NCI-H226 (cell line): ENCODE measurements at regions not wholly inside any gene's neighbourhood (a gene's known extent, or its start where the extent isn't known, plus 50 kb on each side); places are given as distances from the start of the nearest gene placed in this dataset.
"Not testable (repeated sequence)": the region's sequence is repeated elsewhere in the genome, so short reads cannot be mapped to it uniquely, and the experiment has no call there.

Experiments
- DNase-seq: peaks from one replicate; pipeline ENCODE4 v3.0.0-alpha.2; 2015

DNA sequence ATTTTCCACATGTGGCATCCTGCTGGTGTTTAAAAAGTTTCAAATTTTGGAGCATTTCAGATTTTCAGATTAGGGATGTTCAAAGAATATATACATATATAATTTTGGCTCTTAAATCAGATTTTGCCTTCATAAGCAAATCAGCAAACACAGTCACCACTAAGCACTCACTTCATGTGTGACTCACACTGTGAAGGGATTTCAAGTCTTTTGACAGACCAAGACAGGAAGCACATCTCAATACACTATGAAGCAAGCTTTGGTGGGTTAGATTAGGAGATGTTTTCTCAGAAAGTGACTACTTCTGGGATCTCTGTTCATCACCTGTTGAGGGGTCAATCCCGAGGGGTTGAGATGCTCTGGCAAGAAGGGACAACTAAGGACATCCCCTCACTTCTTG lies 227.8 kb upstream of the RBBP8 start:
- DNase-seq: peak; percentile 76

DNA sequence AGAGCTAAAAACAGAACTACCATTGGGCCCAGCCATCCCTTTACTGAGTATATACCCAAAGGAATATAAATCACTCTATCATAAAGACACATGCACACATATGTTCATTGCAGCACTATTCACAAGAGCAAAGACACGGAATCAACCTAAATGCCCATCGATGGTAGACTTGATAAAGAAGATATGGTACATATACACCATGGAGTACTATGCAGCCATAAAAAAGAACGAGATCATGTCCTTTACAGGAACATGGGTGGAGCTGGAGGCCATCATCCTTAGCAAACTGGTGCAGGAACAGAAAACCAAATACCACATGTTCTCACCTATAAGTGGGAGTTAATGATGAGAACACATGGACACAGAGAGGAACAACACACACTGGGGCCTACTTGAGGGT lies 227.1 kb upstream of the RBBP8 start:
- DNase-seq: not testable (repeated sequence)

DNA sequence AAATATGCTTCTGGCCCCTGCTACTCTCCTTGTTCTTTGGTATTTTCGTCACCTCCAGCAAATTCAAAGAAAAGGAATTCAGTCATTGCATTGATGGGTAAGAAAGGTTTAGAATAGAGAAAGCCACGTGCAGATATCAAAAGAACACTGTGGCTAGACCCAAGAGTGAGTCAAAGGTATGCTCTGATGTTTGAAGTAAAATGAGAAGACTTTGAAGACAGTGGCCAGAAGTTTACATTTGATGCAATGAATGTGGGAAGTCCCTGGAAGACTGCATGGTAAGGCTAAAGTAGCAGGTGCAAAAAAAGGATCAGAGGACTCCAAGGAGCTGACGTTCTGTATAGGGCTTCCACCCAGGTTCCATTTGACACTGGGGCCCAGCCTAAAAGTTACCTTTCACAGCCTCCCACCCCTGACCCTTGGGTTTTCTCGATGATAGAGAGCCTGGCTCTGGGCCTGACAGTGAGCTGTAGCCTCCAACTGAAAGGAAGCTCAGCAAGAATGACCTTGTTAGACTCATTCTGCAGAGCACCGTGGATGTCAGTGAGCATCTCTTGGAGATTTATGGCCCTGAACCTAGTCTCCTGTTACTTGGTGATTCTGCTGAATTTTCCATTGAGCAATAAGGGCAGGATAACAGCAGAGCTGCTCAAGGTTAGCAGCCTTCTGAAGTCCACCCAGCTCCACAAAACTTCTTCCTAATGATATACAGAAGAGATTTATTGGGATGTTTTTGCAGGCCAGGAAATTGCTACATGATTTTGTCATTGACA lies 223.7 kb upstream of the RBBP8 start:
- peak; percentile 70 for DNase-seq

DNA sequence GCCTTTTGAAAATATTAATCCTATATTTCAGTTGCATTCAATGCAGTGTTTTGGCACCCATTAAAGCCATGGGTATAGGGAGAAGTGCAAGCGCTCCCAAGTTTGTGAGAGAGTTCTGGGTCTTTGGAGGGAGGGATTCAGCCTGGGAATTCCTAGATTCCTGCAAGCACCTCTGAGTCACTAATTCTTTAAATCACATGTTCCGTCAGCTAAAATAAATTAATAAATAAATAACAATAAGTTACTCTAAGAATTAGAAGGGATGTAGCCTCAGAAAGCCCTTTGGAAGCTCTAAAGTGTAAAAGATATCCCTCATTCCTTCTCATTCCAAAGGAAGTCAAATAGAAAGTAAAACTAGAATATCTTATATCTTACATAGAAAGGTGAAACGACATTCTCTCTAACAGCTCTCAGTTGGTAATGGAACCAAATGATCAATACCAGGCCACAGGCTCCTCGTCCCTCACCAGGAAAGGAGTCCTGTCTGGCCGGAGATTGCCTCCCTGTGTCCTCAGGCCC lies 222.4 kb upstream of the RBBP8 start:
- DNase-seq: peak; percentile 41

DNA sequence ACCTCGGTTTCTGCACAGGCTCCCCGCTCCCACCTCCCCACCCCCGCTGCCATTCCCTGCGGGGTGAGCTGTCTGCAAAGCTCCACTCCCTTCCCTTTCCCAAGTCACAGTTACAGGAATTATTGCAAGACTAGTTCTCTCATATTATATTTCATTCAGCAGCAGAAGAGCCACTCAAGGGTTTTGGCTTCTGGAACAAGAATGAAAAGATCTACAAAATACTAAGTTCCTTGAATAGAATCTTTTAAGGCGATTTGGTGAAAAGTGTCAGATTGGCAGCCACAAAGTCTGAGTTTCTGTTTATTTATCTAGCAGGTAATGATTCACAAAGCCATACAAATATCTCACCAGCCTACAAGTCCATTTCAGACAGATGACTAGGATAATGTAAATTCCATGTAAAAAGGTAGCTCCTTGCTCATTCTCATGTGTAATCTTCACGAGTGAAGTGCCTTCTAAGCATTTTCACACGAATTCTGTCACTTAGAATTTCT lies 221.9 kb upstream of the RBBP8 start:
- DNase-seq: peak; percentile 79

DNA sequence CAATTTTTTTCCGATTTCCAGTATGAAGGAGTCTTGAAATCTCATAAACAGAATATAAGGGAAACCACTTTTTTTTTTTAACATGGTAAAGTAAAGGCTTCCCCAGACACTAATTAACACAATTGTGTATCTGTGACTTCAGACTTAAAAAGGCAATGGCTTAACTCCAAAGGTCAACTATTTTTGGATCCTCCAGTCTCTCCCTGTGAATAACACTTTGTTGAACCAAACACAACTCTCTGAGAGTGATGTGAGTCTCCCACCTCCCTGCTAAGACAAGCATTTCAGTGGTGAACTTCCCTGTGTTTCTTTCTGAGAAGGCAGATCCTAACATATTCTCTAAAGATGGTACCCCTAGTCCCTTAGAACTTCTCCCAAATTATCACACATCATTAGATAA lies 219.6 kb upstream of the RBBP8 start:
- DNase-seq: no peak

DNA sequence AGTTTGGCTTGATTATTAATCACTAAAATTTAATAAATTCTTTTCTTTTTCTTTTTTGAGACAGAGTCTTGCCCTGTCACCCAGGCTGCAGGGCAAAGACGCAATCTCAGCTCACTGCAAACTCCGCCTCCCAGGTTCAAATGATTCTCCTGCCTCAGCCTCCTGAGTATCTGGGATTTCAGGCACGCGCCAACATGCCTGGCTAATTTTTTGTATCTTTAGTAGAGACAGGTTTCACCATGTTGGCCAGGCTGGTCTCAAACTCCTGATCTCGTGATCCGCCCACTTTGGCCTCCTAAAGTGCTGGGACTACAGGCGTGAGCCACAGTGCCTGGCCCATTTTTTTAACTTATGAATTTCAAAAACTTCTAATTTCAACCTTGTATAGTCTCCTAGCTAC lies 215.6 kb upstream of the RBBP8 start:
- not testable (repeated sequence) for DNase-seq

DNA sequence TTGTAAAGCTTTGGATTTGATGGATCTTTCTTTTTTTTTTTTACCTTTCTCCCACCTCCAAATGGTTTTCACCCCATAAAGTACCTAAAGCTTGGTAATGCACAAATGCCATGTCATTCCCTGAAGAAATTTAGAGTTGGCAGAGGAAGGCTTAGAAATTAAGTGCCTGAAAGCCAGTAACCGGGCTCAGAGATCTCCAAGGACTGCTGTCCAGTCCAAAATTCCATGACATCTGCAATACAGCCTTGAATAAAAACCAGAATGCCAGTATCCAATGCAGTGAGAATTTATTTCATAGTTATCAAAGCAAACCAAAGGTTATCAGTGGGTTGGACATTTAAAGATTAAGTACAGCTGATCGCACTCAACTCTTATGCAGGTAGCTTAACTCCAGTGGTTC lies 209.9 kb upstream of the RBBP8 start:
- no peak for DNase-seq

DNA sequence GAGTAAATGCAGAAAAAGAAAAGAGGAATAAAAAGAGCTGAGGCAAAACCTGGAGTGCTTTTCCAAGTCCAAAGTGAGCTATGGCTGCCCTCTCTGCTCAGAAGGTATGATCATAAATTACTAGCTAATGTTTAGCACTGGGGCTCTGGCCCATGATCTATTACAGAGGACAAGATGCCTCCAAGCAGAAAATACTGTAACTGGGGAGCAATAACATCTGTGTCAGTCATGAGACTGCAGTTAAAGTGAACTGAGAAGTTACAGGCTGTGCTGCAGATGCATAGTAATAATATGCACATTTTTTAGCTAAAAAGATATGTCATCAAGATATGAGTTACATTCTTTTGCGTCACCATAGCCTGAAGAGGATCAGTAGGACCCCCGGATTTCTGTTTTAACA lies 209.4 kb upstream of the RBBP8 start:
- no peak for DNase-seq

DNA sequence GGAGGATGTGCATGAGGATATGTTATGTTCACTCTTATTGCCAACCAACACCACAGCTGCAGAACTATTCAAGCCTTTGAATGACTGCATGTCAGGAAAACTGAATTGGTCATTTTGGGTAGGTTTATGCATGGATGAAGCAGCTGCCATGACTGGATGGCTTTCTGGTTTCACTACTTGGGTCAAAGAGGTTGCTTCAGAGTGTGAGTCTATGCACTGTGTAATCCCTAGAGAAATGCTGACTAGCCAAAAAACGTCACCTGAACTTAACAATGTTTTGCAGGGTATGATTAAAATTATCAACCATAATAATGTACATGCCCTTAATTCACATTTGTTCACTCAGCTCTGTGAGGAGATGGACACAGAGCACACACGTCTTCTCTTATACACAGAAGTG lies 206.7 kb upstream of the RBBP8 start:
- no peak for DNase-seq

DNA sequence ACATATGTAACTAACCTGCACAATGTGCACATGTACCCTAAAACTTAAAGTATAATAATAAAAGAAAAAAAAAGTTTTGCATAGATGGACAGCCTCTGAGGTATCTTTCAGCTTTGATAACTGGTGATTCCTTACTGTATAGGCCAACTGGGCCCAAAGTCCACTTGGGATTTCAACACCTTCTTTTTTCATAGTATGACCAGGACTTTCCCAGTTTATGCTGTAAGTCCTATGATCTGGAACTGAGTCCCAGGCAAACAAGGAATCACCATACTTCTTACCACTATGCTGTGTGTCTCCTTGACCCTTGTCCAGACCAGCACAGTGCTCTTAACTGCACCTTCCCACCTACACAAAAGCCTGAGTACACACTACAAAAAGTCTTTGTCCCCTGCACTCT lies 205.1 kb upstream of the RBBP8 start:
- no peak for DNase-seq

DNA sequence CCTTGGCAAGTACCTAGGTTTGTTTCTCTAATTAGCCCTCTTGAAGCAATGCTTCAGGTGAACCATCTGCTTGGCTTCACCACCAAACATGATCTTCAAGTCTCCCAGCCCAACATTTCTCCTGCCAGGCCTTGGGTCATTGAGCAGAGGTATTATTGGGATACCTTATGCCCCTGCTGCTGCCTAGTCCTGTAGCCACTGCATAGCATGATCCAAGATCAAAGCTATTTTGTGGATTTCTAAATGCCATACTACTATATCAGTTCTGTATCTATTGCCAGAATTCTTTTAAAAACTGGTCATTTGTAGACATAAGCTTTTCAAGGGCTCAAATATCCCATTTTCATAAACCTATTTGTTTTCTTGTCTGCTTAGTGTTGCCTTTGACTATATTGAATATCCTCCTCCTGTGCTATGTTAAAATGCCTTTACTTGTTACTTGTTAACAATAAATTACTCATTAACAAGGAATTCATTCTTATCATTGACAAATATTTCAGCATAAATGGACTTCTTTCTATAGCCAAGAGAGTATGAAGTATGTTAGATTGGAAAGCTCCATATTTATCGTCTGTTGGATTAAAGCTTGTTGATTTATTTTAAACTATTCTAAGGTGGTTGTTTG lies 204.5 kb upstream of the RBBP8 start:
- DNase-seq: no peak

DNA sequence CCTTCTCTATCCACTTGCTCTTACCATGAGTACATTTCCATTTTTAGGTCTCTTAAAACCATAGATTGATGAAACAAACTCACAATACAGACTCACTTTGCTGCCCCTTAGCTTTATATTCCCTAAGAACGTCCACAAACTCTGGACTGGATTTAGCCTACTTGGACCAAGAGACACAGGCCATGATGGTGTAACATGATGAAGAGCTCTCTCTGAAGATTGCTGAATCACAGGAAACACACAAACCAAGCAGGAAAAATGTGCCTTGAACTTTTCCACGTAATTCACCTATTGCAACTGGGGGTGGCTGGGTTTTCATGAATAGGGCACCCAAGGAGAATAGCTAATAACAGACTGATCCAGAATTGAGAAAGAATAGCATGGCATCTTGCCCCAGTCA lies 201.7 kb upstream of the RBBP8 start:
- no peak for DNase-seq

DNA sequence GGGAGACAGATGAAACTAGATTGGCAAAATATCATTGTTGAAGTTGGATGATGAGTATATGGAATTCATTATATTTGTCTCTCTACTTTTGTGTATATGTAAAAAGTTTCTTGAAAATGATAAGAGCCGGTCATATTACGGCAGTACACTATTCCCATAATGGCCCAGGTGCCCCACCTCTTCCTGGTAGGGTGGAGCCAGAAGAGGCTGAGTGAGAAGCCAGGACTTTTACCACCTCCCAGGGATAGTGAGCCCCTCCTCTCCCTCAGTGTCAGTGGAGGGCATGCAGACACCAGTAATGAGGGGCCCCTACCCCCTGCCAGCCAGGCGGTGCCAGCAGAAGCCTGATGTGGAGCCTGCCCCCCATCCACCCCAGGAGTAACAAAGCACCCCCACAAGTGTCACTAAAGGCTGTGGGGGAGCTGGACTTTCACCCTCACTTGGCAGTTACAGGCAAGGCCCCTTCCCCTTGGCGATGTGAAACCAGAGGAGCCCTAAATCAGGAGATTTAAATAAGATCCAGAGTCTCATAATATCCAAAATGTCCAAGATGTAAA lies 198.9 kb upstream of the RBBP8 start:
- DNase-seq: no peak

DNA sequence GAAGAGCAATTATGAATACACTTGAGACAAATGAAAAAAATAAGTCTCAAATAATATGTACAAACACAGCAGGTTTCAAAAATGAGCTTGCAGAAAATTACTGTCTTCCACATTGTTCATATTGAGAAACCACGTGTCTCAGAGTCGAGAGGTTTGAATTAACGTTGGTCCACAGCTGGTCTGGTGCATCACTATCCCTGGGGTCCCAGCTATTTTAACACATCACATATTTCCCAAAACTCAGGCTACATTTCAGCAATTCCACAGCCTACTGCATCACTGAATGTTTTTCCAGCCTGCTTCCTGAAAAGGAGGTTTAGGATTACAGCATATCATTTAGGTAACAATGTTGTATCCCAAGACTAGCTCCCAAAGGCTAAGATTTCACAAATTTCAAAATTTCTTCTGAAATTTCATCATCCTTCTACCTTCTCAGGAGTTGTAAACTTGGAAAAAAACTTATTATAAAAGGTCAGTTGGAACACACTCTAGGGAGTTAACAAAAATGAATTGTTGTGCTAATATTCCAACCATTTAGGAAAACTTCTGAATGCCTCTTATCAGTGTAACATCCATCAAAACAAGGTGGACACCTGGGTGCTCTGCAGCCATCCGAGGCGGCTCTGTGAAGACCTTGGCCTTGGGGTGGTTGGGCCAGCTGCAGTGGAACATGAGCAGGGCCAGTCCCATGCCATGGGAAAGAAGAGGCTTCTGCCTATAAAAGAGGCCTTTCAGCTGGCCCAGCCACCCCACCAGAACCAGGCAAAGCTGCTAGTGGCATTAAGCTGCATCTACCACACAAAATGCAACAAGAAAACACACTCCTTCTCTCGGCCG lies 198.1 kb upstream of the RBBP8 start:
- DNase-seq: peak; percentile 31

DNA sequence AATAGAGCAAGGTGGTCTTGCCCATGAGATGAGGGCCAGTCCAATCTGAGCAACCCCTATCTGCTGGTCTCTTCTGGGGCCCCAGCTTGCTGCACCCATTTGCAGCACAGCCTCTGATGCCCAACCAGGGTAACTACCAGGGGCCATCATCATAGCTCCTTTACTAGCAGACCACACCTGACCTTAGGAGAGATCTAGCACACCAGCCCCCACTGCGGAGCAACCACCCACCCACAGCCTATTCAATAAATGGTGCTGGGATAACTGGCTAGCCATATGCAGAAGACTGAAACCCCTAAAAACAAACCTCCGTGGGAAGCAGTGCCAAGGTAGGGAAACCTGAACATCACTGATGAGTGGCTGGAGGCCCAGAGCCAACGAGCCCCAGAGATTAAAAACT lies 196.1 kb upstream of the RBBP8 start:
- no peak for DNase-seq

DNA sequence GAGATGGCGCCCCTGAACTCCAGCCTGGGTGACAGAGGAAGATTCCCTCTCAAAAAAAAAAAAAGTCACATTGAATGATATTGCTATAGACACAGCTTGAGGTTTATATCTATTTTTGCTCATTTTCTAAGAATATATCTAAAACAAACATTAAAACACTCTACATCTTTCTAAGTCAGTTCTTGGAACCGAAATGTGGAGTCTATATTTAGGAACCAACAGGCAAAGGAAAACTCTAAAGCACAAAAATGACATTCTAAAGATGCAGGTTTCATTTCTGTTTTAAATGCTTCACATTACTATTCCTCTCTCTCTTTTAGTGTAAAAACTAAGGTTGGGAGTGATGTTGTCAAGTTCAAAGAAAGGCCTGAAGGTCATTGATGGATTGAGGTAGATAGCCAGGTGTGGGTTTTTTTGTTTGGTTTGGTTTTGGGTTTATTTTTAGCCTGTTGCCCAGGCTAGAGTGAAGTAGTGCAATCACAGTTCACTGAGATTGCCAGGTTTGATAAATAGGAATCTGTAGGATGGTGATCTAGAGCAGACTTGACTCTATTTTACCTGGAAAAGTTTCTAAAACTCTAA lies 194.0 kb upstream of the RBBP8 start:
- no peak for DNase-seq

DNA sequence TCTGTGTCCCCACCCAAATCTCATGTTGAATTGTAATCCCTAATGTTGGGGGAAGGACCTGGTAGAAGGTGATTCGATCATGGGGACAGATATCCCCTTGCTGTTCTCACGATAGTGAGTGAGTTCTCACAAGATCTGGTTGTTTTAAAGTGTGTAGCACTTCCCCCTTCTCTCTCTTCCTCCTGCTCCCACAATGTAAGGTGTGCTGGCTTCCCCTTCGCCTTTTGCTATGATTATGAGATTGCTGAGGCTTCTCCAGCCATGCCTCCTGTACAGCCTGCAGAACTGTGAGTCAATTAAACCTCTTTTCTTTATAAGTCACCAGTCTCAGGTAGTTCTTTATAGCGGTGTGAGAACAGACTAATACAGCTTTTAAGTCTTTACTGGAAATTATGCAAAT lies 193.3 kb upstream of the RBBP8 start:
- DNase-seq: no peak

DNA sequence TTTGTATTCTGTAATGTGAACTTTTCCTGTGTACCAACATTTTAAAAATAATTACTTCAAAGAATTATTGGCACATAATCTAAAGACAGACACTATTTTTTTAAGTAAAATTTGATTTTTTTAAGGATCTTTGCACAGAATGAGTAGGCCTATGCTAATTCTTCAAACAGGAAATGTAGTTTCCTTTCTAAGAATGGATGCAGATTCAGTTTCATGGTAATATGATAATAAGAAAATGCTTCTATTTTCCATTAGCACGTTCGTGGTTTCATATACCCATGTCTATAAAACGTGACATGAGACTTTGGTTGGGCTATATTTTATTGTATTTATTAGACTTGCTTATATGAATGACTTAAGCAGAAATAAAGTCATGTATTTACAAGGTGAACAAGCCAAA lies 191.8 kb upstream of the RBBP8 start:
- DNase-seq: no peak

DNA sequence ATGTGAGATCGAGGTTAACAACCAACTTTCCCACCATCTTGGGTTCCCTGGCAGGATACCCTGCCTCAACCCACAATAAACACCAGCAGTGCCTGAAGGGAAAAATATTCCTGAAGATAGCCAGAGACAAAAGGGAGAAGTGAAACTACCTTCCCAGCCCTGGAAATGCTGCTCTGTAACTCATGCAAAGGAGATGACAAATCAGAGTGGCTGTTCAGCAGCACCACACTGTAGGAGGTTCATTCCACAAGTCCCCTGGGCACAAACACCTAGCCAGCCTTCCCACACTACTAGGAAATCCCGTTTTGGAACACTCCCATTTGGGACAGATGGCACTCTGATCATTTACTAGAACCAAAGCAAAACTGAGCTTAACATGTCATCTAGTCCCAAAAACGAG lies 190.7 kb upstream of the RBBP8 start:
- no peak for DNase-seq

DNA sequence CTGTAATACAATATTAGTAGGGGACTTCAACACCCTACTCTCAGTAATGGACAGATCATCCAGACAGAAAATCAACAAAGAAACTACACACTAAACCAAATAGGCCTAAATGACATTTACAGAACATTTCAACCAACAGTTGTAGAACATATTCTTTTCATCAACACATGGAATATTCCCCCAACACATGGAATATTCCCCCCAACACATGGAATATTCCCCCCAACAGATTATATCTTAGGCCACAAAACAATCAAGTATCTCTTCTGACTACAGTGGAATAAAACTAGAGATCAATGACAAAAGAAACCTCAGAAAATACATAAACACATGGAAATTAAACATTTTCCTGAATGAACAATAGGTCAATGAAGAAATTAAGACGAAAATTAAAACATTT lies 187.2 kb upstream of the RBBP8 start:
- no peak for DNase-seq

DNA sequence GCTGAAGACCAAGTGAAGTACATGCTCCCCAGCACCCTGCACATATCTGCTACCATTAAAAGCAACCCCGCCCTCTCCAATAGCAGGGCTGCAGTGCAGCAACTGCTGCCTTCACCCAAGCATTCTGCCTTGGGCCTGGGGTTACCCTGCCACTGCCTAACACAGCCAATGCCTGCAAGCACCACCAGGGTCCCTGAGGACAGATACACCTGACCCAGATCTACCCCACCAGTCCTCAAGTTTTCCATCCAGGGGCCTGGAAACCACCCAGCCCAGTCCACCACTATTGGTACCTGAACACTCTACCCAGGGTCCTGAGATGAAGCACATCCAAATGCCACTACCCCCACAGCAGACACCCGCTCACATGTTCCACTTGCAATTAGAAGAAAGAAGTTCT lies 181.1 kb upstream of the RBBP8 start:
- no peak for DNase-seq
